NCI-H2196 (cell line): ENCODE measurements at regions not wholly inside any gene's neighbourhood (a gene's known extent, or its start where the extent isn't known, plus 50 kb on each side); places are given as distances from the start of the nearest gene placed in this dataset.

Experiments
- DNase-seq: peaks from one replicate; lab custom pipeline; 2025; ENCODE audit not compliant: unreplicated experiment; lab: John Stamatoyannopoulos, UW

DNA sequence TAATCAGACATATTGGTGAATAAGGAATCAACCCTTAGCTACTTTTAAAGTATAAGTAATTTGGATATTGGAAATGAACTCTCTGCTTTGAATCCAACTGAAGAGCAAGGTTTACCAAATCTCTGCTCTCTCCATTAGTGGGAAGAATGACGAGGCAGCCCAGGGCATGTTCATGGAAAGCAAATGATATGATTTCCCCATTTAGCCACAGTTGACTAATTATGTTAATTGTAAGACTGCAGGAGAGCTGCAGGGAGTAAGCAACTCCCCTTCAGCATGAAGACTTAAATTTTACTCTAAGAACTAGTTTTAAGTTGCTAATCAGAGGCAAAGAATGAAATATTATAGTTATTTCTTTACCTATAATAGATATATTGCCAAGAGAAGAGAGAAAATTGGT is 194.3 kb upstream of the CD180 start:
- DNase-seq, result no peak

DNA sequence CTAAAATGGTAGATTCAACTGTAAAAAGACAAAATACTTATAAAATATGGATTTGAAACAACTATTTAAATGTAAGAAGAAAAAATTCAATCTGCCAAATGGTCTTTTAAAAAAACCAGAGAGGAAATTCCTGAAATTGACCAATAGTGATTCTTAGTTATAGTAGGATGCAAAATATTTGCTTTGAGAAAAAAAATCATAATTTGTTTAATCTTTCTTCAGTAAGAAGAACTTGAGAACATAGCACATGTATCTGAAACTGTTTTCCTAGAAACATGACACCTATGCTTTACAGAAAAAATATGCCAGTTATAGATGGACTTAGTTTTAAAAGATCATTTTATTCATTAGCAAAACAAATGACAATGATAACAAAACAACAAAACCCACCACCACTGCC is 186.9 kb upstream of the CD180 start:
- no peak for DNase-seq

DNA sequence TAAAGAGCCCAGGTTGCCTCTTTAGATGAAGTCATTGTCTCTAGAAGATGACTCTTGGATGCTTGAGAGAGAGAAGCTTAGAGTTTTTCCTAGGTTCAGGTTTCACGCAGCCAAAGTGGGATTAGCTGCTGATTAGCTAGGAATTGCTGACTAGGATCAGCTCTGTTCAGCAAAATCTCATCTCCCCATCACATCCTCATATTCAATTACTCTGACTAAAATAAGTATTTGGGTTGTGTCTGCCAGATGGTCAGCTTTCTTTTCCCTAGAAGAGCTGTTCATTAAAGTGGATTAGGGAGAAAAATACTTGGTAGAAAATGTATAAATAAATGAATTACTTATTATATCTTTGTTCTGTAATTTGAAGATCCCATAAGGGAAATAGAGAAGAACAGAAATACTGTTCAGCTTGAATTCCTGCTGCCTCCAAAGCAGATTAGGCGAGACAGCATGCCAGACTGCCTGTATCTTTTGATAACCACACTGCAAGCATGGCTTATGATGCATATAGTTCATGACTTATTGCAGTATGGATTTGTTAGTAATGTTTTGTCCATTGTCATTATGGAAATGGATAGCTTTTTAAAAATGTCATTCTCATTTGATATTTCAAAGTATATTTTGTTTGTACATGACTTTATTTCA is 184.8 kb upstream of the CD180 start:
- no peak for DNase-seq

DNA sequence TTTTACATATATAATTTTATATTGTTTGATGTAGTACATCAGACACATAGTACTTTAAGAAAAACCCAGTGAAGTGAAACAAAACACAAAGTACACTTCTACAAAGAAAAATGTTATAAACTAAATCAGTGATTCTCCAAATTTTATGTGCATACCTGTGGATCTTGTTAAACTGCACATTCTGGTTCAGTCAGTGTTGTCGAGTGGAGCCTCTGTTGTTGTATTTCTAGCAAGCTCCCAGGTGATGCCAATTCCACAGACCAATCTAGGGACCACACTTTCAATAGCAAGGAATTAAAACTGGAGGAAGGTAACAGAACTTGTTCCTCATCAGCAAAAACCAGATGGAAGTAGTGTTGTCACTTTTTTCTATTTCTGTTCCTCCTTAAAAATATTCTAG is 183.8 kb upstream of the CD180 start:
- no peak for DNase-seq

DNA sequence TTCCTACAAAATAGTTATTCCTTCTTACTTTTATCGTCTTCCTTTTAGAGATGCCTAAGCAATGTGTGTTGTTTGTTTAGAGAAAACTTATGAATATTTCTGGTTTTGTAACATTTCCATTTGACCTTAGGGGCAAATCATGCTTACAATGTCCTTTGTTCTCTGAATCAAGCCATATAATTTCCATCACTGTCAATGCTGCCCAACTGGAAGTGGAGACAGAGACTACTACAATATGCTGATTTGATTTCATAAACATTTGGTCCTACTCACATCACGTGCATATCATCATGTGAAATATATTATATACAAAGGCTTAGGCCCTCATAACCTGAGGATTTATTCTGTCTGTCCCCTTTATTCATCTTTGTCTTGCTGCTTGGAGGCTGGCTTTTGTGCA is 183.2 kb upstream of the CD180 start:
- no peak for DNase-seq

DNA sequence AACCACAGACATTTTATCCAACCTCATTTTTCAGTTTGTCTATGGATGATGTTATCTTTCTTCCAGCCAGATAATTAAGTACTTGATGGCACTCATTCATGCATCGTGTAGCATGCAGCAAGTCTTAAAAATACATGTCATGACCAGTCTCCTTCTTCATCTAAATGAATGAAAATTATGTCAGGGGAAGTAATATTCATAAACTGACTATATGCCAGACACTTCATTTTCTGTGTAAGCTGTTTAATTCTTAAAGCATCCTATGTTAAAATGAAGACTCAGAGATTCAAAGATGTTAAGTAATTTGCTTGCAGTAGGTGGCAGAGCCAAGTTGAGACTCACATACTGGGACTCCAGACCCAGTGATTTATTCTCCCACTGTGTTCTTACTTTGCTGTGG is 181.7 kb upstream of the CD180 start:
- DNase-seq, result no peak

DNA sequence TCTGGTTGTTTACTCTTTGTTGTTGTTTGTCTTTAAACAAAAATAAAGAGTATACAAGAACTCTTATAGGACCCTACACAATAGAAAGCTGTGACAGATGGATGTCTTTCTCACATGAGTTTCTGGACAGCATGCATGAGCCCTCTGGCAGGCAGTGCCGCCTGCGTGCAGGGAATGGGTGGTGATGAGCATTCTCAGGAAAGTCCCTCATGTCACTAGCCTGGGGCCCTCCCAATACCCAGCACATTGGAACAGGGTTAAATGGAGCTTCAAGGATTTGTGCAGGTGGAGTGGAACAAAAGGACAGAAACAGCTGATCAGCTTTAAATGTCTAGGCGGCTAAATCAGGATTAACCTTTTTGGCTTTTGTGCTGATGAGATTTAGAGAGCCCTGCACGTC is 181.0 kb upstream of the CD180 start:
- no peak for DNase-seq

DNA sequence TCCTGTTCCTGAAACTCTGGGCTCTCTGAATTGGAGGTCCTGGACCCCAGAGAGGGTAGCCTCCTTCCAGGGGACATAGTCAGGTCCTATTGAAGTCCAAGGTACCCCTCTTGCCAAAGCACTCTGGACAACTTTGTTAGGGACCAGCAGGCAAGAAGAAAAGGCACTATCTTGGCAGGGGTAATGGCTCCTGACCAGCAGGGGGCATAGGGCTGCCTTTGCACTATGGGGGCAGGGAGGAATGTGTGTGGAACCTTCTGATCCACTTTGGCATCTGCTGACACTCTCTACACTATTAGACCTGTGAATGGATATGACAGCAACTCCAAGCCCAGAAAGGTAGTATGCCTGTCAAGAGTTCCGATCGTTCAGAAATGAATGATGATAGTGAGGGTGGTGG is 179.0 kb upstream of the CD180 start:
- no peak for DNase-seq

DNA sequence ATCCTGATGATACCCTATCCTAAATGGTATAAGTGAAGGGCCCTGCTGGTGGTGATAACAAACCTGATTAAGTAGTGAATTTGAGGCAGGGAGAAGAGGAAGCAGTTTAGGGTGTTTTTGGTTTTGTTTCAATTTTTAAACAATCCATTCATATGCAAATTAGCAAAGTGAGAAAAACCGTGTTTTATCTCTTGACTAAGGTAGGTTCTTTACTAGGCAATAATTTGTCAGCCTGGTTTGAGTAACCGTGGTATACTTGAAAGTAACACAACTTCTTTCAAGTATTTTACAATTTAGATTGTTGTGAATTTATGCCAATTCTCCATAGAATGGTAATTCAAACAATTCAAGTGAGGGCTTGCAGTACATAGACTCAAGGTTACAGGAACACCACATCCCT is 177.8 kb upstream of the CD180 start:
- no peak for DNase-seq

DNA sequence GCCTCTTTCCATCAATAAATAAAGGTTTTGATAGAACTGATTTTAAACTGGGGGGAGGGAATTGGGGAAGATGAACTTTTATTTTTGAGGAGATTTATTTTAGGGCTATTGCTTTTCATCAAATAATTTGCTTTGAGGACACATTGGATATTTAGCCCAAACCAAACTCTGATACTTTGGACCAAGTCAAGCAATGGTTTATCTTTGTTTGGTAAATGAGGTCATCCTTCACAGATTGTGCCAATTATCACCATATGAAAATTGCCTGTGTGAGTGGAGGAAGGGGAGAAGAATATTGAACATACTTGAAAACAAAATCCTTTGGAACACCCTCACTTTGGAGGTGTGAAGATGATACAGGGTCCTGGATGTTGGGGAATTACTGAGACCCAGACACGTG is 176.9 kb upstream of the CD180 start:
- DNase-seq, result no peak

DNA sequence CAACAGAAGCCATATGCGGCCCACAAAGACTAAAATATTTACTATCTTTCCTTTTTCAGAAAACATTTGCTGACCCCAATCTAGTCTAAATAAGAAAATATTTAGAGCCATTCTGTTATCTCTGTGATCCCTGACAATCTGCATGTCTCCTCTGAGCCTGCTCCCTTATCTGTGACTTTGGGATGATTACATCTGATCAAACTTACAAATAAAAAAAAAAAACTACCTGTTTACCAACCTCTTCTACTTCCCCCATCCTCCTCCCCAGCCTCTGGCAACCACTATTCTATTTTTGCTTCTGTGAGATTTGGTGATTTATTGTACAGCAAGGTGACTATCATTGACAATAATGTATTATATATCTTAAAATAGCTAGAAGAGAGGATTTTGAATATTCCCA is 176.3 kb upstream of the CD180 start:
- no peak for DNase-seq

DNA sequence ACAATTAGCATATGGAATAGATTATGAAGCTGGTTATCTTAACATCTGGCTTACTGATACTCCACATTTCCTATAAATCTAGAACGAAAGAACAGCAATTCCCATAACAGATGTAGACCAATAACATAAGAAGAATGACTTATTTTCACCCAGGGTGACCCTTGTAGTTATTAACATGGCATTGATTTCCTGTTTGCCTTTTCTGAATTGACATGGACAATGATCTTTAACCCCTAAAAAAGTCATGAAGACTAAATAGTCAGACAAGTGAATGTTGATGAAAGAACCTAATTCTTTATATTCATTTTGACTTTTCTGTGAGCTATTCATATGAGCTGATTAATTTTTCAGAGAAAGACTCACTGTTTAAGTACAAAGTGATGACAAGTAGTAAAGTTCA is 175.3 kb upstream of the CD180 start:
- DNase-seq, result no peak

DNA sequence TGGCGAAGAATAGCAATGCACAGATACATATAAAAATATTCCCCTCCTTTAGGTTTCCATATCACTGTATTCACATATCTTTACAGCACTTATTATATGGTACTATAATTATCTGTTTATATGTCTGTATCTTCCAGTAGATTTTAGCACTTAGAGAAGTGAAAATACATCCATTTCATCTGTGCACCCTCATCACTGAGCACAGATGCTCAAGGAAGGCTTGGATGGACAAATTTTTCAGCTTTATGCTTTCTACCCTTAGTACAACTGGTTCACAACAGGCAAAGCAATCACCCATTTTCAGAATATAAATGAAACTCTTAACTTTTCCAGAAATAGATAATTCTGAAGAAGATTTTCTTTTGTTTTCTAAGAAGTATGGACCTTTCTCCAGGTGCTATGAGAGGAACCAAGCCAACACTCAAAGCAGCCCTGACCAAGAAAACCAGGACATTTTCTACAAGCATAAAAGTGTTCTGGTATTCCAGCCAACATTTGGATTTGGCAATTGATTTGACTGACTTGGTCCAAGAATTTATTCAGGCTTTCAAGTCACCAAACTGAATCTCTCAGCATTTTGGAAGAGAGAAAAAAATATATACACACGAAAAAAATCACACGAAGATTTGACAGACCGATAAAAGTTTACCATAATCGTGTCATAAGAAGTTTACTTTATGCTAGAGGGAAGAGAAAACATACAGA is 170.2 kb upstream of the CD180 start:
- no peak for DNase-seq

DNA sequence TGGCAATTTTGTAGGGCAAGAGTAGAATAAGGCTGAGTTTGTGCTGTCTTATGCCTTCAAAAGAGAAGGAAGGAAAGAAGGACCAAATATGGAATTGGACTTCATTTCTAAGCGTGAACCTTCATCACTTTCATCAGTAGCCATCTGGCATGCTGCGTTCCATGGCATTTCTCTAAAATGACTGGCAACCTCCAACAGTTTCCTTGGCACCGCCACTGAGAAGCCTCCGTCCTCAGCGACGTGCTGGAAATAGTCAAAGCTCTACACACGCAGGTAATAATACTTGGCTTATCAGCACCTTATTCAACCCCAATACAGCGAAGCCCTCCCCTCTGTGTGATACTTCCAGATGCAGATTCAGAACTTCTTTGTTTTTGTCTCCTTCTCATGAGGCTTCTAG is 169.7 kb upstream of the CD180 start:
- no peak for DNase-seq

DNA sequence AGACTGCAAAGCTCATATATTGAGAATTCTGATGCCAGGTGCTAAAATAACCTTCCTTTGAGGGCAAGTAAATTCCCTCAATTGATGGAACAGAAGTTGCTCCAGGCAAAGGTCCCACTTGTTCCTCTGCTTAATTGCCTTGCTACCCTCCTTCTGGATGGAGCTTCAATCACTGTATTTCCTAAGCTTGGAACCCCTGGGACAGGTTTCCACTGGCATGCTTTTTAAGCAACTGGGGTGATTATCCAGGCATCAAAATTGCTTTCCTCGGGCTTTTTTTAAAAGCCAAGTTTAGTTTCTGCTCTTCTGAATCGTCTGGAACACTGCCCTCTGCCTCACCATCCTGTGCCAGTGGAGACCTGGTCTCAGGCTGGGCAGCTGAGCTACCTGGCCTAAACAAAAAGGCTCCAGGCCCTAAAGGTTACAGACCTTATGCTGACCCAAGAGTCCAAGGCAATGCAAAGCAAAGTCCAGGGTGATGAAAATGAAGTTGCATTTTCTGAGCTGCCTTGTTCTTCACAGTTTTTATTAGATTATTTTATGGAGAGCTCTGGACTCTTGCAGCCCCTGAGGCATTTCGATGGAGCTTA is 167.9 kb upstream of the CD180 start:
- no peak for DNase-seq

DNA sequence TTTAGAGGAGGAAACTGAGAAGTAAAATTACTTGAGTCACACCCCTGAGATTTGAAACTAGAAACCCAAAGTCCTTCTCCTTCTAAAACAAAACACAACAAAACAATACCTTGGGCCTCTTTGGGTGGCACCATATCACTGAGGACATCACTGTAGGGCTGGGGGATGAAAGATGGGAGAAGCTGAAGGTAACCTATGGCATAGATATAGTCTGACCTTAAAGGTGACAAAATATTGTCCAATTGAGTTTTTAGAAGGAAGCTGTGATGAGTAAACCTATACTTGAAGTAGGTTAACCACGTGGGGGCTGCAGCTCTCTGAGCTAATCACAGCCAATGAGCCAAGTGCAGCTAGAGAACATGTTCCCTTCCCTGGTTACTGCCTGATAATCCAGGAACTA is 167.4 kb upstream of the CD180 start:
- DNase-seq, result no peak

DNA sequence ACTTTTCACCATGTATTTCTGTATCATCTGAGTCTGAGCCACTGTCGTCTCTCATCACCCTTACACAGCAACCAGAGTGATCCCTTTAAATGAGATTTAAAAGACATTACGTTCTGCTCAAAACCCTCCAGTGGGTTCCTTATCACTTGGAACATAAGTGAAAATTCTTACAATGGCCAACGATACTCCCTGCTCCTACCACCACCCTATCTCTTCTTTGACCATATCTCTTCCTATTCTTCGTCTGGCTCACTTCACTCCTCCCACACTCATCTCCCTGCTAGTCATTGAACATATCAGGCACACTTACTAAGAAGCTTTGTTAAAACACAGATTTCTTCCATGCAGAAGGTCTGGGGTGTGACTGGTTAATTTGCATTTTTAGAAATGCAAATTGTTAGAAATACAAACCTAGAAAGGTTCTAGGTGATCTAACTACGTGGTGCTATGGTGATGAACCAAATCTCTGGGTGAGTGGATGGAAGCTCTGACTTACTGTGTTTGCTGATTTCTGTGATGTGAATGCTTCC is 166.6 kb upstream of the CD180 start:
- DNase-seq, result no peak

DNA sequence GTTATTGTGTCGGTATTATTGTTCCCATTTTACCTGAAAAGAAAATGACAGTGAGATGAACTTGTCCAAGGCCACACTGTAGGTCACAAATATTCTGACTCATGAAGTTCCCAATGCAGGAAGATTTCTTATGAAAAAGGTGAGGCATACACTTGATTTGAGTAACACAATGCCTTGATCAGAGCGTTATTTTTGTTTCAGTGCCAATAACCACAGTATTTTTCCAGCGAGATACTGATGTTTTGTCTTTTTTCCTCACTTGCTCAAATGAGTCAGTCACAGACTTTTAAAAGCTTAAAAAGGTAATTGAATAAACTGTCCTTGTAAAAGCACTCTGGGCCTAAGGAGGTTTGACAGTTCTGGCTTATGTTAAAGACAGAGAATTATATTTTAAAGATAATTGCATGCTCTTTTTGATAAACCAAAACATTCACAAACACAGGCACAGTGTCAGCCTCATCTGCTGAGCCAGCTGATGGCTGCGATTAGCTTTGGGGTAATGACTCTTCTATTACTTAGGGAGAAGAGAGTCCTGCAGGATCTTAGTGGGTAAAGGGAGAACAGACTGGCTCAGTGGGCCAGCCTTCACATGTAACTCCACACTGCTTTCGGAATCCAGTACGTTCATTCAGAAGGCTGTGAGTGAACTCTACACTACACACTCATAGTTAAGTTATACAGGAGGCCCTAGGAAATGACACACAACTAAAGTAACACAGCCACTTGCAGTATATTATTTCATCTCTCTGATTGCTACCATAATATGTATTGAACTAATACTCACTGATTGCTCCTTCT is 165.5 kb upstream of the CD180 start:
- DNase-seq, result no peak

DNA sequence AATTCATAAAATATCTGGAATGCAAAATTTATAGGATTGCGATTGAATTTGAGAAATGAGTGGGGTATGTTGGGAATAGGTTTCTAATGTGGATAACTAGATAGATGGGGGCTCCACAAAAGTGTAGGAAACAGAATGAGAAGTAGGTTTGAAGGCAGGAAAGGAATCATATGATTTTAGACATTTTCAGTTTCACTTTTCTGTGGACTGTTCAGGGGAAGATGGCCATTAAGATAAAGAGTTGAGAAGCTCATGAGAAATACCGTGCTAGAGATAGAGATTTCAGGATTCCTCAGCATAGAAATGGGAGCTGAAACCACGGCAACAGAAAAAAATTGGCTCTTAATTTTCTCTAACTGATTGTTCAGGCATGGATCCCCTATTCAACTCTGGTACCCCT is 163.4 kb upstream of the CD180 start:
- DNase-seq, result no peak

DNA sequence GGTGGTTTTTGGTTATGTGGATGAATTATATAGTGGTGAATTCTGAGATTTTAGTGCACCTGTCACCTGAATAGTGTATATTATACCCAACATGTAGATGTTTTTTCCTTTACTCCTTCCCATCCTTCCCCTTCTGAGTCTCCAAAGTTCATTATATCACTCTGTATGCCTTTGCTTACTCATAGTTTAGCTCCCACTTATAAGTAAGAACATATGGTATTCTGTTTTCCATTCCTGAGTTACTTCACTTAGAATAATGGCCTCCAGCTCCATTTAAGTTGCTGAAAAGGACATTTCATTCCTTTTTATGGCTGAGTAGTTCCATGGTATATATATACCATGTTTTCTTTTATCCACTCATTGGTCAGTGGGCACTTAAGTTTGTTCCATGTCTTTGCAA is 161.6 kb upstream of the CD180 start:
- no peak for DNase-seq

DNA sequence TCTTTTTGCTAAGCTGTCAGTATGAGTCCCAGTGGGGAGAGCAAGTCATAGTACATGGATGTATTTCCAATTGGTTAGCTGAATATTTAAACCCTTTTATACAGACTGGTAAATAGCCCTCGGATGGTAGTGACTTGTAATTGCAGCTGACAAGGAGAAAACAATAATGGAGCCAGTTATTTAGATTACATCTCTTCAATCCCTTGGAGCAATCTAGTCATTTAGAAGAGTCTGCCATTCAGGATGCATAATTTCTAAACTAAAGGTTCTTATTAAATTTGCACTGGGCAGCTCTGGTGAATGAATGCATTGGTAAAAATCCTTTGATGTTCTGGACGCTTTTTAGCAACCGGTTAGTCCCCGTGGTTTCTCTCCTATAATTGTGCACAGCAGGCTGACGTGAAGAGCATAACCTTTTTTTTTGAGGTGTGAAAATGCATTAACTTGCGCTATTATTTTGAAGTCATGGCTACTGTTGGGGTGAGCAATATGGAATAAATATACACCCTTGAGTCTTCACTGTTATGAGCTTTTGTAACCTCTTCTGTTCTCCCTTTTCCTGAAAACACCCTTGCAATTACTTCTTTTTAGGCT is 158.6 kb upstream of the CD180 start:
- no peak for DNase-seq
